NCI-H748 (cell line): ENCODE measurements at regions not wholly inside any gene's neighbourhood (a gene's known extent, or its start where the extent isn't known, plus 50 kb on each side); places are given as distances from the start of the nearest gene placed in this dataset.

Experiments used
- DNase-seq: peaks from one replicate; lab custom pipeline; 2025; ENCODE audit not compliant: unreplicated experiment; lab: John Stamatoyannopoulos, UW

DNA sequence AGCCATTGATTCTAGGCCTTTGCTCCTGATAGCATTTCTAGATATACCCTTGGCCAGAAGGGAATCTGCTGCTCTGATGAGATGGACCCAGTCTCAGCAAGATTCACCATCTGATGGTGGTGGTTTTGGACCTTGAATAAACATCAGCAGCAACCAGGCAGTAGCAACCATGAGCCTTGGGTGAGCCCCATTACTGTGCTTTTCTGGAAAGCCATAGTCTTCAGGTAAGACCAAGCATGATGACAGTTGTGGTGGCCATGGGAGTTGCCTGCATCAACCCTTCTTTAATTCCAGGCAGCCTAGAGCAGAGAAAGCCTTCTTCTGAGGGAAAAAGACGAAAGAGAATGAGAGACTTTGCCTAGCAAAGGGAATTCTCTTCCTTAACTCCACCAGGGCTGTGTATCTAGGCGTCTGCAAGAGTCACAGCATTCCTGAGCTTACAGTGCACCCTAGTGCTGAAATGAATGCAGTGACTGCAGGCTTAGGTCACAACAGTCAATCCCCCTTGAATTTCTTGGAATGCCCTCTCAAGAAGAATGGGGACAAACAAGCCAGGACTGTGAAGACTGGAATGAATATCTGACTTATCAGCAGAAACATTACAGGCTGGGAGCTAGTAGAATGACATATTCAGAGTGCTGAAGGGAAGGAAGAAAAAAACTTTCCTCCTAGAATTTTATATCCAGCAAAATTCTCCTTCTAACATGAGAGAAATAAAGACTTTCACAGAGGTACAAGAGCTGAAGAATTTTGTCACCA, 942.4 kb upstream of the PCDH20 start:
- DNase-seq = peak; percentile 68

DNA sequence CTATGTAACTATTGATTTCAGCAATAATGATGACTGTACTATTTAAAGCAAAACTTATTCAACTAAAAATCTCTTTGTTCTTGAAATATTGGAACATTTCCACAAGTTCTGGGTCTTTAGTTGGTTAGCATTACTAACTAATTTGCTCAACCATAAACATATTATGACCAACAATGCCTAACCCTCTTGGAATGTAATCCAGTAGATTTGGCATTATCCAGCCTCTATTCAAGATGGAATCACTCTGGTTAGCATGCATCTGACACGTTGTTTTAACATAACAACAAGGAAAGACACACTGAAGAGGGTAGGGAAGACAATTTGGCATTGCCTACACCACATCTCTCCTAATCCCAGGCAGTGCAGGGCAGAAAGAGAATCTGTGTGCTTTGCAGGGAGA, 941.3 kb upstream of the PCDH20 start:
- no peak for DNase-seq

DNA sequence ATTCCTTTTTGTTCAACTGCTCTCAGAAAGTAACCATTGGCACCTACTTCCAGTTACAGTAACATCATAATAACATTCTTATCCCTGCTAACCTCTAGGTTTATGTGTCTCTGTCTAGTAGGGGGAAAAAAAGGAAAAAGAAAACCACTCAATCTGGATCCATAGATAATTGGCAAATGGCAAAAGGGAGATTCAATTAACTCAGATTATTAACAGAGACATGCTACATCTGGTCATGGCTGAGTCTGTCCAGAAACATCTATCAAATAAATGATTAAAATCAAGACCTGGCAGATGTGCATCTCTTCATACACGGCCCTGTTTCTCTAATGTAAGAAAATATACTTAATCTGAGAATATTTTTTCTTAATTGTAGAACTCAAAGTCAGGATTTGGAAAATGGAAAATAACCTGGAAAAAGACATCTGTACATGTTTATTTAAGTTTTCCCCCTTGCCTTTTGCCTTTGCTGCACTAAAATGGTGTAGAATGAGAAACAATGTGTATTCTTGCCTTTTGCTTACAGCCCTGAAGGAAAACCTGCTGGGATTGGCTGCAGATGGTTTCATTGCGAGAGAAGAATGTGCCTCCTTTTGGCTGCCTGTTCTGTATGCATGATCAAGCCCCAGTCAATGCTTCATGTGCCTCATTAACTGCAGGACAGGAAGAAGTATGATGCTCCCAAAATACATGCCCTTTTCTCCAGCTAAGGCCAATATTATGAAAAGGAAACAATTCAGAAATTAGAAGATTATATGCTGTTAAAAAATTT, 921.6 kb upstream of the PCDH20 start:
- no peak for DNase-seq

DNA sequence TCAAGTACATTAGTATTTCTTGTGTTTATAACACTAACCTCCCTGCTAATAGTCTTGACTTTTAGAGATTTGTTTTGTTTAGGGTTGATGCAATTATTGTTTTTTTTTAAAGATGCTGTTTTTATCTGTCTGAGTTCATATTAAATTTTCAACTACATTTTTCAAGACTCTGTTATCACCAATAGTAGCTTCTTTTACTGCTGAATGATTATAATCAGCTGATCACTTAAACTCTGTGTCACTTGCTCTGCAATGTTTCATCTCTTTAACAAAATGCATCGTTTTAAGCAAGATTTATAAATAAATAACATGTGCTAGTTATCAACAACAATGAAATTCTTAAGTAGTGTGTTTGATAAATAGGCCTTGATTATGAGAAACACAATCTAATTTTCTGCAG, 920.9 kb upstream of the PCDH20 start:
- DNase-seq = no peak

DNA sequence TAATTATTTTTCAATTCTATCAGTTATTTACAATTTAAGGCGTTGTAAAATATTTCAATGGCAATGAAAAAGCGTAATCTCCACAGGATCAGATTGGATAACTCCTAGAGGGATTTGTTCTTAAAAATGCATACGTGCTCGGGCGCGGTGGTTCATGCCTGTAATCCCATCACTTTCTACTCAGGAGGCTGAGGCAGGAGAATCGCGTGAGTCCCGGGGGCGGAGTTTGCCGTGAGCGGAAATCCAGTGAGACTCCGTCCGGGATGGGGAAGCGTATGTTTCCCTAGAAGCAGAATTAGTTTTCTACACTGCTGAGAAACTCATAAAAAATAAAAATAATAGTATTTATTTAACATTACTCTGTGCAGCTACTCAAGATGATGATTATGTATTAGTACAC, 917.8 kb upstream of the PCDH20 start:
- DNase-seq = no peak

DNA sequence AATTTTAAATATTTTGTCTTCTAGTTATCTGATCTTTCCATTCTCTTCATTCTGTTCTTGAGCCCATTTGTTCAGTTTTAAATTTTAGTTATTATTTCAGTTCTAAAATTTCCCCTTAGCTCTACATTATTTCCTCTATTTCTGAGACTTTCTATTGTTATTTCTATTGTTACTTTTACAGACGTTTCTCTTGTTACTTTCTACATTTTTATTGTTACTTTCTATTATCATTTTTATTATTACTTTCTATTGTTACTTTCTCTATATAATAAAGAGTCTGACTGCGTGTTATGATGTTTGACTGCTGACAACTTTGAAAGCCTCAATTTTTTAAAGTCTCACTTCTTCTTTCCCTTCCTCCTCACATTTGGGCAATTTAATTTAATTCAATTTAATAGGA, 915.7 kb upstream of the PCDH20 start:
- no peak for DNase-seq

DNA sequence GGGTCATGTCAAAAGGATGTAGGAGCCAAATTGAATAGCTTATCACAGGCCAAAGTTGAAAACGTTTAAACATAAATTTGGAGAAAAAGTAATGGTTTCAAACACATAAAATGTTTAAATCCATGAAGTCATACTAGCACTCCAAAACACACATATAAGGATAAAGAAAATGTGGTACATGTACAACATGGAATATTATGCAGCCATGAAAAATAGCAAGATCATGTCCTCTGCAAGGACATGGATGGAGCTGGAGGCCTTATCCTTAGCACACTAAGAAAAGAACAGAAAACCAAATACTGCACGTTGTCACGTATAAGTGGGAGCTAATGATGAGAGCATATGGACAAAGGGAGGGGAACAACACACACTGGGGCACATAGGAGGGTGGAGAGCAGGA, 911.7 kb upstream of the PCDH20 start:
- DNase-seq = no peak

DNA sequence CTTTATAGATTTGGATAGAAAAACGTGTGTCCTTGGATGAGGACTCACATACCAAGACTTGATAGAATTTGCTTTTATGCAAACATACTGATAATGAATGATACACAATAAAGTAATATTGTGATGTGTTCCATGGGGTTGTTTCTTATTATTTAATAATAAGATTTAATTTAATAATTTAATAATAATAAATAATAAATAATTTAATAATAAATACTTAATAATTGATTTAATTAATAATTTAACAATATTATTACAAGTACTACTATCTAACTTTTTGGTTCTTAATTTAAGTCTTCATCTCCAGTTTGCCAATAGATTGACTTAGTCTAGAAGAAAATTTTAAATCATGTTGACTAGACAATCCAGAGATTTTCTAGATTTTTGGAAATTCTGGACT, 909.2 kb upstream of the PCDH20 start:
- no peak for DNase-seq

DNA sequence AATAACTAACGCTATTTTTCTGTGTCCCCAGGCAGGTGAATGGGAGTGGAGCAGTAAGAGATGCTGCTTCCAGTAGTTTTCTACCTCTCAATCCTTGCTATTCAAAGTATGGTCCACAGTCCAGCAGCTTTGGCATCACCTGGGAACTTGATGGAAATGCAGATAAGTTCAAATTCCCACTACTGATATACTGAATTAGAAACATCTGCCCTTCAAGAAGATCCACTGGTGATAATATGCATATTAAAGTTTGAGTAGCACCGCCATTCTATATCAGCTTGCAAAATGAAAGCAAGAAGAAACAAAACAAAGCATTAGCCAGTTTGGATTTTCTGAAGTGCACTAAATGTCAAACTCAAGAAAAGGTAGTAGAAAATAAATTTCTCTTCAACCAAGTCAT, 906.2 kb upstream of the PCDH20 start:
- no peak for DNase-seq

DNA sequence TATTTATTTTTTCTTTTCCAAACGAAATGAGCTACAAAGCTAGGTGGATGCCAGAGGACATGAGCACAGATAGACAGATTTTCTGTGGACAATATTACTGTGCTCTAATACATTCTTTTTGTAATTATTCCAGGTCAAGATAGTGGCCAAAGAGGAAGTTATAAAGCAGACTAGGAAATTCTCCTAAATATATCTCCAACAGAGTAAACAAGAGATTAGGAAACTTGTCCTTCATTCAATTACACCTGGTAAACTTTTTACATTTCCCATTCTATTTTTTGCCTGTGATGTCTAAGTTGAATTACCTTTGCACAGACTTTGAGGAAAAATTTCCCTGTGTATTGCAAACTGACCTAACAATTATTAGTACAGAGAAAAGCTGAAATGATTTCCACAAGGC, 905.5 kb upstream of the PCDH20 start:
- no peak for DNase-seq

DNA sequence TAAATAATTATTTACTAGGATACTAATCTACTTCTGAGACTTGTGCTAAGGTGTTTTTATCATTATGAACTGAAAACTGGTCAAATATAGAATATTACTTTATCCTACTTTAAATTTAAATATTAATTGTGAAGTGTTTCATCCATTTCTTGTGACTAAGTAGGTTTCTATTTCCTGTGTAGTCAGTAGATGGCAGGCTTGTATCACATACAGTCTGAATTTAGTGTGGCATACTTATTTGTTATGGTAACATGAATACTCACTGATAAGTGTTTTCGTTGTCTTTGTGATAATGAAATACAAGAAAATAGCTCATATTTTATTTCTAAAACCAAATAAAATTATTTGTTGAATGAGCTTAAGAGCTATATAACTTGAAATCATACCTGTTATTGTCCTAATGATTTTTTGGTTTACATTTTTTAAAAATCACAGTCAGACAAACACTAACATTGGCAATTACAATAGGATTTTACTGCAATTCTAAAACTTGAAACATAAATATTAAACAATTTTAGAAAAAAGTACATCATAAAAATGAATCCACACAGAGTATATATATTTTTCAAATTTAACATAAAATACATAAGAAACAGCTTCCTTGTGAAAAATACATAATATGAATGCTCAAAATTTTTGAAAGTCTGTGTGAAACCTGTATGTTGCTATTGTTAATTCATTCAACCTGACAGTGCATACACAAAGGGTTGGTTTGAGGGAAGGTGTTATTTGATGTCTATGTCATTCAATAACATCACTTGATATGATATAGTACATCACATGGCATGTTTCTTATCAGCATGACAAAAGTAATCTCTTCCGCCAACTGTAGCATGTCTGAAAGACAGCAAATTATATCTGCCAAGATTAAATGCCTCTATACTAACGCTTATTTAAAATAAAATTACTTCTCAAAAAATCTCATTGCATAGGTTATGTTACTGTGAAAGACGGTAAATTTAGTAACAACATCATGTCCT, 904.8 kb upstream of the PCDH20 start:
- DNase-seq = peak; percentile 81

DNA sequence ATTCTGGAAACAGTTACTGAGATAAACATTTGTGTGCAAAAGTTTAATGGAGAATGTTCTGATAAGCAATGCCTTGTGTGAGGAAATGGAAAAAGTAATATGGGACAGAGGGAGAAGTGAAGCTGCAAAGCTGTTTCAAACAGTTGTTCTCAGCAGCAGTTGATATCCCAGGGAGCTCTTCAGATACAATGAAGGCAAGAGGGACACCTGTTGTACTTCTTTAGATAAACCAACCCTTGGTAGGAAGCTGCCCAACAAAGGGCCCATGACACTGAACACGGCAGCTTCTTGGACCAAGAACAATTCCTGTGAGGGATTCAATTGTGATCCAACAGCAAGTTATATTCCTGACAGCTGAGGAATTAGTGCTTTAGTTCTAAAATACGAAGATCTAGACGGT, 894.3 kb upstream of the PCDH20 start:
- peak; percentile 12 for DNase-seq

DNA sequence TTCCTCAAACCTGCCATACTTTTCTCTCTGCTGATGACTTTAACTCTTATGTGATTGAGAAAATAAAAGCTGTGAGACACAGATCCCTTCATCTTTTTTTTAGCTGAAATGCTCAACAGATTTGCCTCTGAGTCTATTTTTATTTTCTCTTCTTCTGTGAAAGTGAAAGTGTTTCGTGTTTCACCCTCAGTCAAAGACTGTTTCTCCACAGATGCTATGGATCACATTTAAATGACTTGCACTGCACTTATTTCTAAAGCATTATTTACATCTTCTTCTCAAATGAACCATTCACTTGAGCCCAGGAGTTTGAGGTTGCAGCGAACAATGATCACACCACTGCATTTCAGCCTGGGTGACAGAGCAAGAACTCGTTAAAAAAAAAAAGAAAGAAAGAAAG, 890.1 kb upstream of the PCDH20 start:
- DNase-seq = no peak

DNA sequence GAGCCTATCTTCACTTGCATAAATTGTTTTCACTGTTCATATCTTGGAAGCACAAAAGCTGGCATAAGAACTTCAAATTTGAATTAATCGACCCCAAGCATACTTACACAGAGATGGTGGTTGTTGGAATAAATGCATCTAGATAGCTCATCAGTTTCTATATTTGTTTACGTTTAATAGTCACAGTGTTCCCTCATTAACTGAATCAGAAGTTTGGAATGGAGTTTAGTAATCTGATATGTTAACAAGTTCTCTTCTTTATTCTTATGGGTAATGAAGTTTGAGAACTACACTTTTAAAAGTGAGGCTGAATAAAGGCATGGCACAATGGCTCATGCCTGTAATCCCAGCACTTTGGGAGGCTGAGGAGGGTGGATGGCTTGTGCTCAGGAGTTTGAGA, 886.7 kb upstream of the PCDH20 start:
- no peak for DNase-seq

DNA sequence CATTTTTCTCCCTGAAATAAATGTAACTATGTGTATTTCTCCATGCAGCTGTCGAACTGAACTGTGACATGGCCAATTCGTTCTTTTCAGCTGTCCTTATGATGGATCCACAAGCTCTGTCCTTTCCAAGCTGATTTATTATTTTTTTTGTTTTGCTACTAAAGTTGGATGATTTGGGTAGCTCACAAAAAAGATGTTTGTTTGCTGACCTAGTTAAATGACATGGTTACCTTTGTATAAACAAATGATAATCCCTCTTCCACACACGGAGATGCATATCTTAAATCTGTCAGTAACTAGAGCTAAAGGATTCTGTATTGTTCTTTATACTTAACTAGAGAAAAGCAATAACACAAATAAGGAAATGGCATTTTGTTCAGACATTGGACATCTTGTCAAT, 884.3 kb upstream of the PCDH20 start:
- no peak for DNase-seq

DNA sequence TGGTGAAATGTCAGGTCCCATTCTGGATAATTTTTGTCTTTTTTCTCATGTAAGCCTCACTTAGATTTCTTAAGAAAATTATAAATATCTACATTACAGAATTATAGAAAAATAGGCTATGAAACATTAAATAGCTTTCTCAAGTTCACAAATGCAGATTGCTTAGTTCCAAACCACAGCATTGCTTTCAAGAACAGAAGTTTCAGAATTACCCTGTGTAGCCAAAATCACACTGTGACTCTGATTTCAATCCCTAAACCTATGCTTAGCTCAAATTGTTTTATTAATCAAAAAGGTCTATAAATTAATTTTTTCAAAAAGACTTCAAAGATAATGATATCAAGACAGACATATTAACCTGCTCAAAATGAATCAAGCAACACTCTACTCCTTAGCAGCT, 881.2 kb upstream of the PCDH20 start:
- no peak for DNase-seq

DNA sequence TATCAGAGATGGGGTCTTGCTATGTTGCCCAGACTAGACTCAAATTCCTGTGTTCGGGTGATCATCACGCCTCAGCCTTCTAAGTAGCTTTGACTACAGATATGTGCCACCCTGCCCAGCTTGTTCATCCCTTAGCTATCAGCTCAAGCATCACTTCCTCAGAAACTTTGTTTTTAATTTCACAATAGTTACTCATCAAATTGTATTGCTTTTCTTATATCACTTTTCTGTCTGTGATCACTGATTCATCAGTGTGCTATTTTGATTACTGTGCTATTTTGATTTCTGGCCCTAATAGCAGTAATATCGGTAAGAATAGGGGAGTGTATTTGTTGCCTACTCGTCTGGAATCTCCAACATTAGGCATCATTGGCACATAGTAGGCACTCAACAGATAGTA, 878.6 kb upstream of the PCDH20 start:
- no peak for DNase-seq

DNA sequence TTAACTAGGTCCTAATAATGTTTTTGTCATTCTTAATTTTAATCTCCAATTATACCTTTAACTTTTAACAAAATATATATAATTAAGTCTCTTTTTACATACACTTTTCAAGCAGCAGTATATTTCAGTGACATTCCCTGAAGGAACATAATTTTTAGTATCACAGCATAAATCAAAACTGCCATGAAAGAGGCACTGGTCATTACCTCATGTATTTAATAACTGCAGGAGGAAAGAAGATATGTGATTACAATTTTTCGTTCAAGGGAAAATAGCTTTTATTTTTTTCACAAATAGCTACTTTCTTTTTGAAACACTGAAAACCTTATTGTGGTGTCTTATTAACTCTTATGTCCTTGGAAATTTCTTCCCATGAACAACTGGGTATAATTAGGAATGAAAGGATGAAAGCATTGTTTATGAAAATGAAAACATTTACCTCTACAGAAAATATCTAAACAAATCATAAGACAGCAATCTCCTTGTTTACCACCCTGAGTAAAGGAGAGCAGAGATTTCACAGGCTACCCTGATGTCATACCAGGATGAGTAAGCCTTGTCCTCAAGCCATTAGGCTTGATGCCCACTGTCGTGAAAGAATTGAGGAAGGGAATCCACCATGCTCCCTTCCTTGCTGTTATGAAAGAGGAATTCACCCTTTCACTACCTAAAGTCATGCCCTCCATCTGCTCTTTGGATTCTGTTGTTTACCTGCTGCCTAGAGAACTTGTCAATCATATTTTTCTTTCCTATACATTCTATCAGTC, 877.2 kb upstream of the PCDH20 start:
- no peak for DNase-seq

DNA sequence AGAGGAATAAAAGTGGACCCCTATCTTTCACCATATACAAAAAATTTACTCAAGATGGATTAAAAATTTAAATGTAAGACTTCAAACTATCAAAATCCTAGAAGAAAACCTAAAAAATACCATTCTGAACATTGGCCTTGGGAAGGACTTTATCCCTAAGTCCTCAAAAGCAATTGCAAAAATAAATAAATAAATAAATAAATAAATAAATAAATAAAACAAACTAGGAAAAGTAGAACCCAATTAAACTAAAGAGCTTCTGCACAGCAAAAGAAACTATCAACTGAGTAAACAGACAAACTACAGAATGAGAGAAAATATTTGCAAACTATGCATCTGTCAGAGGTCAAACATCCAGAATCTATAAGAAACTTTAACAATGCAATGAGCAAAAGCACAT, 874.9 kb upstream of the PCDH20 start:
- no peak for DNase-seq

DNA sequence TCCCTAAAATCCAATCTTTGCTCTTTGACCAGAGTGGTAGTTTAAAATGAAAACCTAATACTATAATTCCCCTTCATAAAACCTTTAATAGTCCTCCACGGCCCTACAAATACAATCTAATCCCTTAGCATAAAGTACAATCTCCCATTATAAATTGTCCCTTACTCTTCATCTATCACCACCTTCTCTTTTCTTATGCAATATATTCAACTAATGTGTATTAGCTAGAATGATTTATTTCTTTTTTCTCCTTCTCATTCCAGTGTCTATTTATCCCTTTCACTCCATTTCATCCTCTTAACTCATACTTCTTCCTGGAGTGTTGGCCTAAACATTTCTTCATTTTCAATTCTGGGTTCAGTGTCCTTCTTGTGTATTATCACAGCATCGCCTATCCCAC, 872.1 kb upstream of the PCDH20 start:
- no peak for DNase-seq

DNA sequence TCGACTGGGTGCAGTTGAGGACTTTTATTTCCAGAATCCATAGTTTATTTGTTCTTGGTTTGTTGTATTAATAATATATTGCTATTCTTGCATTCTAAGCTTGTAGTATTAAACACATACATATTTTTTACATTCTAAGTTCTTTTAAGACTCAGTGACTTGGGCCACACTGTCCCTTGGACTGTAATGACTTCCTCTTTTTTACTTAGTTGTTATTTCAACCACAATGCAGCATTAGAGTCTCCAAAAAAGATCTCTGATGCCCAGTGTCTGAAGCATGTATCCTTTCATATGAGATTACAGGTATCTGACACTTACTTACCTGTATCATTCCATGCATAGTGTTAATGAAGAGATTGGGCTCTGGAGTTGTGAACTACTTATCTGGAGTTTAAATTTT, 864.9 kb upstream of the PCDH20 start:
- DNase-seq = no peak
